NCI-H446 (cell line): ENCODE measurements at regions not wholly inside any gene's neighbourhood (a gene's known extent, or its start where the extent isn't known, plus 50 kb on each side); places are given as distances from the start of the nearest gene placed in this dataset.
"Not testable (repeated sequence)": the region's sequence is repeated elsewhere in the genome, so short reads cannot be mapped to it uniquely, and the experiment has no call there.

Source experiments
- DNase-seq, 2 experiments: peaks; one replicate each; lab custom pipeline; 2025; lab: John Stamatoyannopoulos, UW

DNA sequence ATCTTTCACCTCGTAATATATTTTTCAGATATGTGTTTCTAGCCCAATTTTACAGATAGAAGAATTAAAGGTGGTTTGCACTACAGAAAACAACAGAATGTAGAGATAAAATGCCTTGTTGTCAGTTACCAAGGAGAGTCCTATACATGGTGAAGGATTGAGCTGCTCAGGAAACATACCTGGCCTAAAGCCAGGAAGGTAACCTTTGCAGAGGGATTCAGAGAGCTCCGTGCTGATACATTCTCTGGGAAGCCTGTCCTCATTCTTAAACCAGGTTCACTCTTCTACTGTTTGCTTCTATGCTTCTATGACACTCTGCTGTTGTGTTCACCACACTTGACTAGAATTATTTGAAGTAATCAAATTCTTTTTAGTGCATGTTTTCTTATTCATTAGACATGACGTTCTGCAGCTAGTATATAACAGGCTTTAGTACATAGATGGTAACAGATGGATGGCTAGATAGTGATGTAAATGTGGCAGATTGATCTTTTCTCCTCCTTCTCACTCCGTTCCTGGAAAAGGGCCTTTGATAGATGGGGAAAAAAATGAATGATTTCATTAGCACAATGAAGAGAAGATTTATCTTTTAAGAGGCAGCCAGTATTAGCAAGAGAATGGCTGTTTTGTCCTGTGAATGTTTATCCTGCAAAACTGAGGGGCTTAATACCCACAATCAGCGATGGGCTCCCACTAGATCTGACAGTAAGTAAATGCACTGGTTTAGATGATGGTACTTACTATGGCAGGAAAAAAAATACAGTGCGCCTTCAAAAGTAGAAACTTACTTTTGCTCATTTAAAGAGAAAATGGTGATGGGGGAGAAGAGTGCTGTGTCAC is 589.6 kb upstream of the FAM98A start:
- DNase-seq, result no peak

DNA sequence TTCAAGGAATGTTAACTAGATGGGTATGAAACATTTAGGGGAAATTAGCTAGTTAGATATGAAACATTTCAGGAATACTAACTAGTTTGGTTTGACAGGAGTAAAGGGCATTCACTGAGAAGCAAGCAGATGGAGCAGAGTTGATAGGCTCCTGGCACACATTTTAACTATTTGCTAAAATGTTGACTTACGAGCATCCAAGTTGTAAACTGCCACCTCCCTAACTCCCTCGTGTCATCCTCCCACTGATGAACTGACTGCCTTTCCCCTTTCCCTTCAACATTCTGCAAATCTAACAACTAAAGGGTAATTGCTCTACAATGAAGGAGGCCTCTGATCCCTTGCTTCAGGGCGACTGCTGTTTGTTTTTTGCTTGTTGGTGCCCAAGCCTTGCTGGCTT is 580.4 kb upstream of the FAM98A start:
- no peak for DNase-seq

- DNase-seq, result no peak
Measured at GRCh38 chr2:34178482-34178881, 579.4 kb upstream of the FAM98A start.

DNA sequence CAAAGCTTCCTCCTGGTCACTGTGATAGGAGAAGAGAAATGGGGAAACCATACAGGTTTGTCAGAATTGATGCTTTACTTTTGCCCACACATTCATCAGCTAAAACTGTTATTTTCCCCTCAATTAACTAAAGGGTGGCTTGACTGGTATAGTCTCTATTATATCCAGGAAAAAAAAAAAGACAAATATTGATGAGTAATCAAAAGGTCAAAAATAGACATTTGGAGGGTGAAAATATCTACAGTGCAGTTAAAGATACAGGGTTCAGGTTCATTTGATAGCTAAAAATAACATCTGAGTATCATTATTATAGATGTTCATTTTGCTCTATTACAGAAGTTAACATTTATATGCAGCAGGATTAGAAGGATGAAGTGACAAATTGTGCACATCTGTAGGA is 577.6 kb upstream of the FAM98A start:
- no peak for DNase-seq

DNA sequence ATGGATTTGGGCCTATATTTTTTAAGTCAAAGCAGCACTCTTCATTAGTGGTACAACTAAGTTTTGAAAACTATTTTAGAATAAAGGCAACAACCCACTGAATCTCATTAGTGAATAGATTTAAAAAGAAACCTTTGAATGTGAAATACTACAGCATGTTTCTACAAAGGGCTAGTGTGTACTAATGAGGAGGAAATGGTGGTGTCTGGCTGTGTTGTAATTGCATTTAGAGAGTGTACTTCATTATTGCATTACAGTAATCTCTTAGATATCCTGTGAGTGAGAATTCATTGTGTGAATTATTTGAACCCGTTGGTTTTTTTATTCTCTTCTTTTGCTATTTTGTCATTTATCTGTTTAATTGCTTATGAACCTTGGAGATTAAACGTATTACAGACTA is 575.4 kb upstream of the FAM98A start:
- no peak for DNase-seq

GRCh38 chr2:34162231-34162630 is 563.1 kb upstream of the FAM98A start:
- no peak for DNase-seq

GRCh38 chr2:34161549-34161948 is 562.5 kb upstream of the FAM98A start:
- DNase-seq, result no peak

DNA sequence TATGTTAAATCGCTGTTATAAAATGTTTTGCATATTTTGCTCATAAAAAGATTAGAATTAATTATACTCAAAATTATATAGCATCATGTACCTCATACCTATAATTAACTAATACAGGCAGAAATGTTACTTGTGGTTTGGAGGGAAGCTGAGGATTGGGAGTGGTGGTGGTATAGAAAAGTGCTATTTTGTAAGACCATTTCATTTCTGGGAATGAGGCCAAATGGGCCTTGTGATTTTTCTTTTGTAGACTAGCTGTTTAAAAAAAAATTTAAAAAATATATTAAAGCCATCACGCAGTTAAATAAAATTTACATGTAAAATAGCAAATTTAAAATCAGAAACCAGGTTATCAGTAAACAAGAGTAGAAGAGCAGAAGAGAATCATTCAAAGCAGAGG is 560.8 kb upstream of the FAM98A start:
- no peak for DNase-seq

GRCh38 chr2:34153484-34153883 is 554.4 kb upstream of the FAM98A start:
- DNase-seq, result no peak

- no peak for DNase-seq
Measured at GRCh38 chr2:34147780-34148179, 548.7 kb upstream of the FAM98A start.

DNA sequence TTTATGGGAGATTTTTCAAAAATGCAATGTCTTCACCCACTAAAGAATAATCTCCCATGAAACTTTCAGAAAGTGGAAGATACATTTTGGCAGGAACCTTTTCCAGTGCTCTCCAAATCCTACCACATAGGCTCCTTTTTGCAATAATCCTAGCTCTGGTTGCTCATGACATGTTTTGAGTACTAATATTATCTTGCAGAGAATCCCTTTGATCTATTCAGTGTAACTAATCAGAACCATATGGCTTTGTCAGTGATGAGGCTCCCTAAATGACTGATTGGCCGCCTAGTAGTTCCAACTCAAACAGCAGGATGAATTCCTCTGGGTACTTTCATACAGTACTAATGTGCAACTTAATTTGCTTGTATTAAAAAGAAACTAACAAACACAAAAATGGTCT is 544.0 kb upstream of the FAM98A start:
- no peak for DNase-seq

GRCh38 chr2:34142531-34143008 is 543.5 kb upstream of the FAM98A start:
- DNase-seq, result not testable (repeated sequence)

DNA sequence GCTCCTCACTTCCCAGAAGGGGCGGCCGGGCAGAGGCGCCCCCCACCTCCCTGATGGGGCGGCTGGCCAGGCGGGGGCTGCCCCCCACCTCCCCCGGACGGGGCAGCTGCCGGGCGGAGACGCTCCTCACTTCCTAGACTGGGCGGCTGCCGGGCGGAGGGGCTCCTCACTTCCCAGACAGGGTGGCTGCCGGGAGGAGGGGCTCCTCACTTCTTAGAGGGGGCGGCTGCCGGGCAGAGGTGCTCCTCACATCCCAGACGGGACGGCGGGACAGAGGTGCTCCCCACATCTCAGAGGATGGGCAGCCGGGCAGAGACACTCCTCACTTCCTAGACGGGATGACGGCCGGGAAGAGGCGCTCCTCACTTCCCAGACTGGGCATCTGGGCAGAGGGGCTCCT is 534.0 kb upstream of the FAM98A start:
- not testable (repeated sequence) for DNase-seq

GRCh38 chr2:34126279-34126678 is 527.2 kb upstream of the FAM98A start:
- no peak for DNase-seq

- no peak for DNase-seq
Measured at GRCh38 chr2:34123996-34124785, 525.1 kb upstream of the FAM98A start.

- no peak for DNase-seq
Measured at GRCh38 chr2:34121076-34121475, 522.0 kb upstream of the FAM98A start.

- no peak for DNase-seq
Measured at GRCh38 chr2:34115076-34115475, 516.0 kb upstream of the FAM98A start.

- DNase-seq, result no peak
Measured at GRCh38 chr2:34112161-34112560, 513.1 kb upstream of the FAM98A start.

- no peak for DNase-seq
Measured at GRCh38 chr2:34110392-34110791, 511.3 kb upstream of the FAM98A start.

DNA sequence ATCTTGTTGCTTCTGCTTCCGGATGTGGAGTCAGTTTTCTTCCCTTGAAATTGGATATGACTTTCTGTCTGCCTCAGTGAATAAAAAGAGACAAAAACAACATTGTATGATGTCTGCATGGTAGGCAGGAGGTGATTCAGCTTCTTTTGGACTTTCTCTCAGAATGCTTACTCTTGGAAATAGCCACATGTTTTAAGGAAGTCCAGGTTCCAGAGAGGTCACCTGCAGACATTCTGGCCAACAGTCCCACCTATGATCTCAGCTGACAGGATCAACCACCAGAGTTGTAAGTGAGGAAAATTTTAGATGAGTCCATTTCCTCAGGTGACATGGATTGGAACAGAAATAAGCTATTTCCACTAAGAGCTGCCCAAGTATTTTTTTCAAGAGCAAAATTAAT is 508.7 kb upstream of the FAM98A start:
- DNase-seq, result no peak

DNA sequence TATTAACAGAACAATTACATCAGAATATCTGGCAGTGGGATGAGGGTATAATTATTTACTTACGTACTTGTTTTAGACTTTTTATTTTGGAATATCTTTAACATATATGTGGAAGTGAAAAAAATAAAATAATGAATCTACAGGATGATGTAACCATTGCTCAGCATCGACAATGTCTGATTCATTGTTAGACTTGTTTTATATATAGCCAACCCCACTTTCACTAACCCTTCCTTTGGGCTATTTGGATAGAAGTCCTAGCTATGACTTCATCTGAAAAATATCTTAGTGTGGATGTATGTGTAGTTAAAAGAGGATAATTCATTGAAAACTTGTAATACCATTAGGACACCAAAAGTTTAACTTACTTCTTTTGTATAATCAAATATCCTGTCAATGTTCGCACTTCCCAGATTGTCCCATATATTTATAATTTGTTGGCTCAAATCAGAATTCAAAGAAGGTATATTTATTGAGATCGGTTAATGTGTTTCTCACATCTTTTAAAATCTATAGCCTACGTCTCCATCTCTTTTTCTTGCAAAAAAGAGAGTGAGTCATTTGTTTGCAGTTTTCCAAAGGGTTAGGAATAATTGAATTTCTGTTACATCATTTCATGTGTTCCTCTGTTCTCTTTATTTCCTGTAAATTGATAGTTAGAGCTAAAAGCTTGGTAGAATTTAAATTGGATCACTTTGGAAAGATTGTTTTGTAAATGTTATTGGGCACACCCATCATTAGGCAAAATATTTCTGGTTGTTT is 506.1 kb upstream of the FAM98A start:
- no peak for DNase-seq

- DNase-seq, result no peak
Measured at GRCh38 chr2:34104601-34105000, 505.5 kb upstream of the FAM98A start.
